ENCODE measurements at regions not wholly inside any gene's neighbourhood (a gene's known extent, or its start where the extent isn't known, plus 50 kb on each side); places are given as distances from the start of the nearest gene placed in this dataset.
A peak's percentile ranks its signal among the peaks of the same experiment; 100 is the strongest.

DNA sequence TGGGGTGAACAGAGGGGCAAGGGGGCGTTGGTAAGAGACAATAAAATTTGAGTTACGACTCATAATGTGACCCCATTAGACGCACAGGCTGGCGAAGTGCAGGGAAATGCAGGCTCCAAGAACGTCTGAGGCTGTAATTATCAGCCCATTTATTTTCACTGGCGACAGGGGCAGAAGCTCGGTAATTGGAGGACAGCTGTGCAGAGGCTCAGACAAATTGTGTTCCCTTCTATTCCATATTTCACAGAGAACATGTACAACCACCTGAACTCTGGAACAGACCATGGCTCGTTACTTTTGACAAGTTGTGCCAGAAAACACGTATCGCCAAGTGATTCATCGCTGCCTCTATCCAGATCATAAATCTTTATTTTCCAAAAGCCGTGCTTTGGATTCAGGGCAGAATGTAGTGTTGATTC is 137.3 kb upstream of the FRMD4A start:
- Histone ChIP-seq H3K27me3 (replicated peaks in 1 of 7) (peaks cover 0 to 7% (median 0%) of the 10 kb centered on the region in 7 donors), H3K4me3 (no peak overlapping the region), H3K4me1 (no peaks in the 10 kb centered on the region), H3K27ac (no peak overlapping the region), H3K36me3 (no peaks in the 10 kb centered on the region), H3K9me3 (peaks cover 0 to 15% (median 0%) of the 10 kb centered on the region in 8 donors)
- intact Hi-C loops (cut with DNase I; ENCODE audit: low total_unique reads), result no loop called here
- no peak for DNase-seq
- no peak for TF ChIP-seq POLR2AphosphoS5 (IDR thresholded peaks at IDR 0.05)
- no peak for TF ChIP-seq POLR2A (IDR thresholded peaks at IDR 0.05)
- TF ChIP-seq CTCF (IDR thresholded peaks at IDR 0.05 in 8 of 11, conservative IDR thresholded peaks at IDR 0.05 in 3 of 11), result no peak
- 68 to 79% (median 78%) methylated on average over 12 of the region's 12 CpGs for WGBS, 5 donors

GRCh38 chr10:14466257-14466656 is 135.5 kb upstream of the FRMD4A start:
- TF ChIP-seq CTCF (IDR thresholded peaks at IDR 0.05 in 8 of 11, conservative IDR thresholded peaks at IDR 0.05 in 3 of 11) (no peak), POLR2A (IDR thresholded peaks at IDR 0.05) (no peak), POLR2AphosphoS5 (IDR thresholded peaks at IDR 0.05) (no peak)
- no peaks in the 10 kb centered on the region for H3K4me1 ChIP-seq
- intact Hi-C loops (cut with DNase I; ENCODE audit: low total_unique reads), result no loop called here
- WGBS, 5 donors, result 45 to 62% (median 53%) methylated on average over 3 of the region's 3 CpGs
- H3K4me3 ChIP-seq, result no peak overlapping the region
- H3K27ac ChIP-seq, result no peak overlapping the region
- H3K9me3 ChIP-seq, result peaks cover 0 to 15% (median 0%) of the 10 kb centered on the region in 8 donors
- no peak for DNase-seq
- H3K36me3 ChIP-seq, result no peaks in the 10 kb centered on the region
- peaks cover 0 to 14% (median 0%) of the 10 kb centered on the region in 7 donors for H3K27me3 ChIP-seq (replicated peaks in 1 of 7)

- intact Hi-C loops (cut with DNase I; ENCODE audit: low total_unique reads), result no loop called here
- H3K27ac ChIP-seq, result no peak overlapping the region
- H3K4me3 ChIP-seq, result no peak overlapping the region
- no peak for DNase-seq
- H3K36me3 ChIP-seq, result no peaks in the 10 kb centered on the region
- TF ChIP-seq POLR2AphosphoS5 (IDR thresholded peaks at IDR 0.05), result no peak
- no peak for TF ChIP-seq POLR2A (IDR thresholded peaks at IDR 0.05)
- no peak for TF ChIP-seq CTCF (IDR thresholded peaks at IDR 0.05 in 8 of 11, conservative IDR thresholded peaks at IDR 0.05 in 3 of 11)
- no peaks in the 10 kb centered on the region for H3K4me1 ChIP-seq
- H3K27me3 ChIP-seq (replicated peaks in 1 of 7), result peaks cover 0 to 6% (median 0%) of the 10 kb centered on the region in 7 donors
- H3K9me3 ChIP-seq, result peaks cover 0 to 18% (median 0%) of the 10 kb centered on the region in 8 donors
- WGBS, 5 donors, result 88 to 99% (median 92%) methylated on average over 2 of the region's 2 CpGs
These were observed 129.7 kb upstream of the FRMD4A start for GRCh38 chr10:14460447-14460846.

DNA sequence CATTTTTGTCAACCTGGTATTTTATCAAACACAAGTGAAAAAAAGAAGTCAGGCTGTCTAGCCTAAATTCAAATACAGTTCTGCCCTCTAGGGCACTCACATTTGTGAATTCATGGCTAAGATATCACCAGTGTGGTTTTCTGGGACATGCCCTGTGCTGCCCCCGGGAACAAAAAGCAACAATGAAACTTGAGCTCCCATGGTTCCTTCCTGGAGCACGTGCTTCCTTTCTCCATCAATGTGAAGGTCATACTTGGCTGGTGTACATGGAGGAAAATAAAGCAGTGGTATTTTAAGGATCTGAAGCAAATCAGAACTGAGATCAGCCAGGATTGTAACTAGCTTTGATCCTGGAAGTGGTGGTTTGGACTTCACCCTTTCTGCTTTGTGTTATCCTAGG is 128.9 kb upstream of the FRMD4A start:
- Histone ChIP-seq H3K9me3 (peaks cover 0 to 17% (median 0%) of the 10 kb centered on the region in 8 donors), H3K36me3 (no peaks in the 10 kb centered on the region), H3K4me1 (no peaks in the 10 kb centered on the region), H3K27me3 (replicated peaks in 1 of 7) (peaks cover 0 to 6% (median 0%) of the 10 kb centered on the region in 7 donors), H3K4me3 (no peak overlapping the region), H3K27ac (peak overlapping the region in 1 of 8 donors; percentile 1)
- DNase-seq, result no peak
- WGBS, 5 donors, result 13 to 32% (median 28%) methylated on average over 2 of the region's 2 CpGs
- TF ChIP-seq POLR2AphosphoS5 (IDR thresholded peaks at IDR 0.05) (no peak), CTCF (IDR thresholded peaks at IDR 0.05 in 8 of 11, conservative IDR thresholded peaks at IDR 0.05 in 3 of 11) (no peak), POLR2A (IDR thresholded peaks at IDR 0.05) (no peak)
- intact Hi-C loops (cut with DNase I; ENCODE audit: low total_unique reads), result no loop called here
